K562 (cell line): ENCODE measurements at regions not wholly inside any gene's neighbourhood (a gene's known extent, or its start where the extent isn't known, plus 50 kb on each side); places are given as distances from the start of the nearest gene placed in this dataset.

ENCODE experiments used
- BACH1 ChIP-seq: fragments of 200-800 bp; sonication (Bioruptor generic); IDR thresholded peaks from 2 replicates; pipeline ENCODE4 v1.6.1; 2016; ENCODE audit warnings: missing genetic modification characterization, missing compliant biosample characterization
- BDP1 ChIP-seq: IDR thresholded peaks from 3 replicates; pipeline ENCODE4 v1.6.1; 2011; ENCODE audit not compliant: insufficient read length, insufficient read depth
- BMI1 ChIP-seq: fragments of 150-350 bp; IDR thresholded peaks from 2 replicates; pipeline ENCODE4 v1.6.1; 2014; ENCODE audit warnings: low read length
- DMBX1 ChIP-seq: fragments of 250-450 bp; sonication (Bioruptor Pico); IDR thresholded peaks from 2 replicates; pipeline ENCODE4 v1.8.0; 2022; ENCODE audit warnings: inconsistent platforms, mild to moderate bottlenecking, moderate library complexity, borderline replicate concordance
- EP400 ChIP-seq: fragments of 450-650 bp; IDR thresholded peaks from 2 replicates; pipeline ENCODE4 v1.6.1; 2017; ENCODE audit warnings: antibody characterized with exemption, mild to moderate bottlenecking, moderate library complexity
- HNRNPH1 ChIP-seq: fragments of 200-400 bp; formaldehyde crosslinking; optimal IDR thresholded peaks from 2 replicates; pipeline ENCODE3; 2017; ENCODE audit warnings: low read depth, mild to moderate bottlenecking, low read length, moderate library complexity
- MTA1 ChIP-seq: fragments of 450-650 bp; IDR thresholded peaks from 2 replicates; pipeline ENCODE4 v1.6.1; 2017; ENCODE audit warnings: borderline replicate concordance
- PHB2 ChIP-seq: fragments of 450-650 bp; IDR thresholded peaks from 2 replicates; pipeline ENCODE4 v1.6.1; 2017; ENCODE audit warnings: low read depth
- PHF20 ChIP-seq: fragments of 450-650 bp; IDR thresholded peaks from 2 replicates; pipeline ENCODE4 v1.6.1; 2018; ENCODE audit not compliant: partially characterized antibody
- RBM14 ChIP-seq: fragments of 200-400 bp; formaldehyde crosslinking; IDR thresholded peaks from 2 replicates; pipeline ENCODE4 v1.6.1; 2018; ENCODE audit warnings: low read depth, mild to moderate bottlenecking, low read length, moderate library complexity, borderline replicate concordance; ENCODE audit not compliant: insufficient read depth
- RBM22 ChIP-seq: fragments of 200-400 bp; formaldehyde crosslinking; IDR thresholded peaks from 2 replicates; pipeline ENCODE4 v1.6.1; 2018; ENCODE audit warnings: low read length, low read depth; ENCODE audit not compliant: poor library complexity, severe bottlenecking
- RNF2 ChIP-seq: sonication (generic); IDR thresholded peaks from 2 replicates; pipeline ENCODE4 v1.6.1; 2016
- ZNF253 ChIP-seq: fragments of 250-450 bp; sonication (Bioruptor Pico); conservative IDR thresholded peaks from 2 replicates; pipeline ENCODE4 v1.6.1; 2021; ENCODE audit warnings: mild to moderate bottlenecking
- ZNF431 ChIP-seq: sonication (generic); formaldehyde crosslinking; IDR thresholded peaks from 2 replicates; pipeline ENCODE4 v1.8.0; 2022; ENCODE audit warnings: mild to moderate bottlenecking, missing genetic modification reagents
- ZNF561 ChIP-seq: fragments of 450-650 bp; formaldehyde crosslinking; conservative IDR thresholded peaks from 2 replicates; pipeline ENCODE4 v1.4.0; 2020; ENCODE audit warnings: mild to moderate bottlenecking, moderate library complexity
- ZNF592 ChIP-seq: fragments of 450-650 bp; IDR thresholded peaks from 2 replicates; pipeline ENCODE4 v1.6.1; 2017; ENCODE audit warnings: antibody characterized with exemption, mild to moderate bottlenecking
- TF ChIP-seq, protein P1 (sequence below): fragments of 200-800 bp; sonication (Bioruptor generic); IDR thresholded peaks from 2 replicates; pipeline ENCODE4 v1.6.1; 2017; ENCODE audit warnings: missing genetic modification characterization, missing compliant biosample characterization

DNA sequence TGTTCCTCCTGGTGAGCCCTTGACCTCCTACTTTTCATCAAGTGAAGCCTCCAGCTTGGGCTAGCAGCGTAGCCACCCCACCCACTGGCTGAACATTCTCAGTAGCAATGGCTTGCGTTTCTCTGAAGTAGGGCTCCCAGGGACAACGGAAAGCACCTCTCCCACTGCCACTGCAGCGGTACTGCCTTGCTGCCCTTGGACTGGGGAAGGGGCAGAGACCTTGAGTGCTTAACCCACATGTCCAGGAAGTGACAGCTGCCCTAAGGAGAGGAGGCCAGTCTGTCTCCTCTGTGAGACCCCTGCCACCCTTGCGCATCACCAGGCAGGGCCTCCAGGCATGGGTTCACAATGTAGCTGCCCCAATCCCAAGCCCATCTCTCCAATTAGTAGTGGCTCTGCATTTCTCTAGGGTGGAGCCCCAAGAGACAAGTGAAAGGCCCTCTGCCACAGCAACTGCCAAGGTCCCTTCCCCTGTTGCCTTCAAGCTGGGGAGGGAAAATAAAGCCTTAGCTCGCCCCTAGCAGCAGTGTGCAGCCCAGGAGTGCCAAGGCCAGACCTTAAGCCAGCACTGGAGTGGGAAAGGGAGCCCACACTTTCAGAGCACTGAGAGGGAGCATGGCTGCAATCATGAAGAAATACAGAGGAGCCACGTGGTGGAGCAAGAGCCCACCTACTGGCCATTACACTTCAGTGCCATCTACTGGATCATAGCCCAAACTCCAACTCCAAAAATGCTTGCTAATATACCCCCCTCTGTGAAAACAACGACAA lies 175.9 kb upstream of the TRPC4 start (continued):
- TF ChIP-seq ZNF592 (0 out of 2 replicates have a peak, but pooled peaks have one; percentile 13), DMBX1 (CRISPR knock-in tag) (peak; percentile 26; the same call in 1 of the 2 replicates), PHF20 (no peak), ZNF561 (CRISPR knock-in tag) (no peak), PHB2 (no peak), RBM14 (no peak), EP400 (0 out of 2 replicates have a peak, but pooled peaks have one; percentile 12), MTA1 (no peak), BMI1 (no peak), RBM22 (no peak), HNRNPH1 (no peak), ZNF253 (CRISPR knock-in tag) (no peak), BDP1 (no peak), ZNF431 (no peak), BACH1 (tag) (no peak), RNF2 (no peak)
- TF ChIP-seq, protein P1, sequence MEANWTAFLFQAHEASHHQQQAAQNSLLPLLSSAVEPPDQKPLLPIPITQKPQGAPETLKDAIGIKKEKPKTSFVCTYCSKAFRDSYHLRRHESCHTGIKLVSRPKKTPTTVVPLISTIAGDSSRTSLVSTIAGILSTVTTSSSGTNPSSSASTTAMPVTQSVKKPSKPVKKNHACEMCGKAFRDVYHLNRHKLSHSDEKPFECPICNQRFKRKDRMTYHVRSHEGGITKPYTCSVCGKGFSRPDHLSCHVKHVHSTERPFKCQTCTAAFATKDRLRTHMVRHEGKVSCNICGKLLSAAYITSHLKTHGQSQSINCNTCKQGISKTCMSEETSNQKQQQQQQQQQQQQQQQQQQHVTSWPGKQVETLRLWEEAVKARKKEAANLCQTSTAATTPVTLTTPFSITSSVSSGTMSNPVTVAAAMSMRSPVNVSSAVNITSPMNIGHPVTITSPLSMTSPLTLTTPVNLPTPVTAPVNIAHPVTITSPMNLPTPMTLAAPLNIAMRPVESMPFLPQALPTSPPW (CRISPR knock-in tag) = no peak
